ENCODE measurements at regions not wholly inside any gene's neighbourhood (a gene's known extent, or its start where the extent isn't known, plus 50 kb on each side); places are given as distances from the start of the nearest gene placed in this dataset.

GRCh38 chr13:48770372-48770771, 116.6 kb downstream of the CYSLTR2 start:
- no peak overlapping the region for H2BK12ac ChIP-seq (ENCODE audit: low read depth, low read length)
- H3K23ac ChIP-seq (ENCODE audit: insufficient read length) = no peak overlapping the region
- H3K18ac ChIP-seq (ENCODE audit: extremely low read depth, low read length) = no peak overlapping the region
- H2AFZ ChIP-seq (ENCODE audit: low read length) = no peak overlapping the region
- no peak overlapping the region for H3K4me2 ChIP-seq (ENCODE audit: insufficient read depth in 1 of 2, low read depth in 2 of 2, low read length in 2 of 2)
- no peak overlapping the region for H2BK120ac ChIP-seq (replicated peaks; ENCODE audit: low read depth, low read length)
- H4K20me1 ChIP-seq (replicated peaks in 1 of 2; ENCODE audit: control insufficient read depth in 1 of 2, insufficient read depth in 2 of 2, low read length in 2 of 2) = no peaks in the 10 kb centered on the region
- H3K14ac ChIP-seq (ENCODE audit: insufficient read length) = no peak overlapping the region
- no peak overlapping the region for H3K4ac ChIP-seq (replicated peaks; ENCODE audit: insufficient read length, low read depth, low read length)
- no peak for FAIRE-seq
- no peaks in the 10 kb centered on the region for H3K4me1 ChIP-seq (replicated peaks in 1 of 4; ENCODE audit: control insufficient read depth in 3 of 4, insufficient read depth in 4 of 4, low read length in 3 of 4)
- no peak overlapping the region for H2BK5ac ChIP-seq (ENCODE audit: low read depth, low read length)
- H4K8ac ChIP-seq (ENCODE audit: extremely low read depth, insufficient read depth, low read length) = no peak overlapping the region
- H3K9me3 ChIP-seq (ENCODE audit: insufficient read depth in 2 of 2, low read depth in 1 of 2, low read length in 1 of 2) = peaks cover 0 to 2% of the 10 kb centered on the region in 2 experiments; a peak in 1 of 4 replicates
- H3K36me3 ChIP-seq (ENCODE audit: control insufficient read depth in 2 of 4, insufficient read depth in 4 of 4, low read length in 3 of 4) = no peaks in the 10 kb centered on the region
- no peak overlapping the region for H4K91ac ChIP-seq (replicated peaks; ENCODE audit: insufficient read length, low read length)
- POLR2A ChIA-PET (ENCODE audit: partially characterized antibody) = no interaction called here
- no peaks in the 10 kb centered on the region for H3K79me2 ChIP-seq (ENCODE audit: control insufficient read depth in 1 of 2, insufficient read depth in 2 of 2, low read length in 2 of 2)
- H2BK20ac ChIP-seq (ENCODE audit: low read length) = no peak overlapping the region
- no peaks in the 10 kb centered on the region for H3K79me1 ChIP-seq (ENCODE audit: low read depth, low read length)
- H3K27me3 ChIP-seq (replicated peaks in 1 of 4; ENCODE audit: control insufficient read depth in 3 of 4, extremely low read depth in 1 of 4, insufficient read depth in 3 of 4, low read length in 3 of 4) = no peaks in the 10 kb centered on the region
- H2AK5ac ChIP-seq (ENCODE audit: low read depth, low read length) = no peak overlapping the region
- no peak overlapping the region for H2BK15ac ChIP-seq (ENCODE audit: low read length)
- WGBS, 2 experiments (ENCODE audit: extremely low coverage in 1 of 2, insufficient coverage in 1 of 2, insufficient read length in 1 of 2, insufficient replicate concordance in 2 of 2, low coverage in 1 of 2, low lambda C conversion rate in 2 of 2, missing lambda C conversion rate in 1 of 2) = 80% methylated on average over 1 of the region's 1 CpG; no CpG with 5 or more reads in 1 of the 2 experiments
- no peak for DNase-seq (ENCODE audit: low read depth in 1 of 2, low spot score in 2 of 2)
- no peak overlapping the region for H4K5ac ChIP-seq (ENCODE audit: insufficient read length, low read depth, low read length)
- TF ChIP-seq KDM4A (IDR thresholded peaks at IDR 0.05; ENCODE audit: low read depth, low read length, severe bottlenecking) (no peak), KDM5A (IDR thresholded peaks at IDR 0.05; ENCODE audit: low read length) (no peak), CEBPB (IDR thresholded peaks at IDR 0.05; ENCODE audit: low read depth, low read length) (no peak), RNF2 (IDR thresholded peaks at IDR 0.05; ENCODE audit: borderline replicate concordance, low read depth, low read length, missing control alignments, poor library complexity, severe bottlenecking) (no peak), CHD2 (IDR thresholded peaks at IDR 0.05; ENCODE audit: low read length) (no peak), BACH1 (IDR thresholded peaks at IDR 0.05; ENCODE audit: low read length) (no peak), JUND (IDR thresholded peaks at IDR 0.05; ENCODE audit: low read length) (no peak), GABPA (IDR thresholded peaks at IDR 0.05; ENCODE audit: borderline replicate concordance, insufficient read depth, low read length) (no peak), TAF7 (optimal IDR thresholded peaks at IDR 0.05; ENCODE audit: borderline replicate concordance, low read depth, low read length) (no peak), ATF2 (IDR thresholded peaks at IDR 0.05; ENCODE audit: low read length) (no peak), POLR2A (IDR thresholded peaks at IDR 0.05; ENCODE audit: control extremely low read depth in 1 of 2, low read depth in 2 of 2, low read length in 2 of 2) (no peak), CHD1 (IDR thresholded peaks at IDR 0.05; ENCODE audit: low read depth, low read length) (no peak)
- CTCF ChIA-PET (ENCODE audit: partially characterized antibody) = interaction anchor here (0.7 to 8.7 kb wide), 13 partner anchors 12 to 651 kb away, joined by 3 to 68 read pairs (median 6); no protein-coding TSS in a partner anchor
- H3K56ac ChIP-seq (replicated peaks; ENCODE audit: insufficient read length, low read depth, low read length) = no peak overlapping the region
- H3K4me3 ChIP-seq (ENCODE audit: extremely low read depth in 1 of 4, insufficient read depth in 2 of 4, low read depth in 3 of 4, low read length in 4 of 4) = no peak overlapping the region
- H3K27ac ChIP-seq (ENCODE audit: low read depth, low read length) = no peak overlapping the region
- H3K9ac ChIP-seq (replicated peaks in 1 of 4; ENCODE audit: extremely low read depth in 1 of 4, low read depth in 3 of 4, low read length in 3 of 4) = no peak overlapping the region
- H3K23me2 ChIP-seq (ENCODE audit: low read depth, low read length) = no peaks in the 10 kb centered on the region
